ENCODE measurements at regions not wholly inside any gene's neighbourhood (a gene's known extent, or its start where the extent isn't known, plus 50 kb on each side); places are given as distances from the start of the nearest gene placed in this dataset.

GRCh38 chr3:27907929-27908328, 185.8 kb upstream of the EOMES start:
- TF ChIP-seq RAD21 (CRISPR knock-in tag; conservative IDR thresholded peaks at IDR 0.05 in 1 of 2, IDR thresholded peaks at IDR 0.05 in 1 of 2) (no peak), ZNF583 (CRISPR knock-in tag; IDR thresholded peaks at IDR 0.05) (no peak), ZBTB40 (IDR thresholded peaks at IDR 0.05) (no peak), ZBTB40 (CRISPR knock-in tag; IDR thresholded peaks at IDR 0.05) (no peak), REST (IDR thresholded peaks at IDR 0.05; ENCODE audit: borderline replicate concordance) (no peak), REST (CRISPR knock-in tag; IDR thresholded peaks at IDR 0.05; ENCODE audit: low read depth) (no peak), ZNF76 (CRISPR knock-in tag; IDR thresholded peaks at IDR 0.05; ENCODE audit: borderline replicate concordance) (no peak), L3MBTL2 (IDR thresholded peaks at IDR 0.05) (no peak), JUND (IDR thresholded peaks at IDR 0.05; ENCODE audit: borderline replicate concordance, low read depth, low read length) (no peak), JUND (tag; IDR thresholded peaks at IDR 0.05; ENCODE audit: borderline replicate concordance, low read depth, low read length) (no peak), ZNF124 (CRISPR knock-in tag; IDR thresholded peaks at IDR 0.05) (no peak), RCOR1 (IDR thresholded peaks at IDR 0.05; ENCODE audit: borderline replicate concordance in 1 of 2, low read depth in 2 of 2, low read length in 2 of 2) (no peak), NR1H2 (CRISPR knock-in tag; IDR thresholded peaks at IDR 0.05) (no peak), U2AF2 (optimal IDR thresholded peaks at IDR 0.05; ENCODE audit: low read depth, low read length) (no peak), SP1 (CRISPR knock-in tag; IDR thresholded peaks at IDR 0.05) (no peak), NFRKB (IDR thresholded peaks at IDR 0.05; ENCODE audit: low read depth) (no peak)

Data from K562 (cell line).